LNCAP (cell line): ENCODE measurements at regions not wholly inside any gene's neighbourhood (a gene's known extent, or its start where the extent isn't known, plus 50 kb on each side); places are given as distances from the start of the nearest gene placed in this dataset.

Experiments used
- CTCF ChIP-seq: fragments of 450-650 bp; IDR thresholded peaks from 2 replicates; pipeline ENCODE4 v1.5.1; 2017; ENCODE audit warnings: mild to moderate bottlenecking

GRCh38 chr5:13357929-13358328 lies 586.6 kb downstream of the DNAH5 start:
- TF ChIP-seq CTCF, result no peak

- TF ChIP-seq CTCF, result no peak
Measured at GRCh38 chr5:13356226-13356625, 588.3 kb downstream of the DNAH5 start.

GRCh38 chr5:13354611-13355010 lies 589.9 kb downstream of the DNAH5 start:
- TF ChIP-seq CTCF, result no peak

- no peak for TF ChIP-seq CTCF
Measured at GRCh38 chr5:13350767-13351166, 593.7 kb downstream of the DNAH5 start.

GRCh38 chr5:13348568-13348967 lies 595.9 kb downstream of the DNAH5 start:
- TF ChIP-seq CTCF, result no peak

- no peak for TF ChIP-seq CTCF
Measured at GRCh38 chr5:13346401-13346800, 598.1 kb downstream of the DNAH5 start.

- no peak for TF ChIP-seq CTCF
Measured at GRCh38 chr5:13339093-13339492, 605.4 kb downstream of the DNAH5 start.

GRCh38 chr5:13331585-13331984 lies 612.9 kb downstream of the DNAH5 start:
- no peak for TF ChIP-seq CTCF
